Adrenal gland (tissue), 9 donors: ENCODE measurements at regions not wholly inside any gene's neighbourhood (a gene's known extent, or its start where the extent isn't known, plus 50 kb on each side); places are given as distances from the start of the nearest gene placed in this dataset.

ENCODE experiments used
- DNase-seq, 7 donors: peaks; one replicate each; pipeline ENCODE4 v3.0.0-alpha.2; 2019 to 2020
- H3K27ac ChIP-seq, 5 donors: fragments of 200-600 bp; sonication (generic) in 4 of 5; 1 replicate in 3 of 5; 2 replicates in 2 of 5; pipeline versions ENCODE4 v1.5.1 to v1.8.0; 2016 to 2020; ENCODE audit warnings: mild to moderate bottlenecking in 1 of 5
- H3K27me3 ChIP-seq: fragments of 200-600 bp; 2 replicates; pipeline ENCODE4 v1.8.0; 2021
- H3K36me3 ChIP-seq, 2 donors: fragments of 200-600 bp; replicated peaks in 1 of 2; 1 replicate in 1 of 2; 2 replicates in 1 of 2; pipeline versions ENCODE4 v1.5.1 to v1.8.0; 2018 to 2022
- H3K4me1 ChIP-seq, 2 donors: fragments of 200-600 bp; replicated peaks in 1 of 2; 1 replicate in 1 of 2; 2 replicates in 1 of 2; pipeline versions ENCODE4 v1.5.1 to v1.8.0; 2018 to 2021
- H3K4me3 ChIP-seq, 4 donors: fragments of 200-600 bp; sonication (generic) in 3 of 4; one replicate each; pipeline ENCODE4 v1.5.1; 2016 to 2018
- H3K9me3 ChIP-seq, 3 donors: fragments of 200-600 bp; sonication (generic) in 1 of 3; replicated peaks in 1 of 3; 1 replicate in 2 of 3; 2 replicates in 1 of 3; pipeline versions ENCODE4 v1.5.1 to v1.8.0; 2016 to 2021
- CTCF ChIP-seq, 6 experiments: fragments of 450-650 bp in 4 of 6; fragments of 200-600 bp in 2 of 6; sonication (generic) in 1 of 6; IDR thresholded peaks; 1 replicate in 5 of 6; 2 replicates in 1 of 6; pipeline versions ENCODE4 v1.5.1 to v1.8.0; 2016 to 2021; ENCODE audit warnings: antibody characterized with exemption in 6 of 6, mild to moderate bottlenecking in 2 of 6, moderate library complexity in 1 of 6
- POLR2A ChIP-seq, 2 donors: fragments of 450-650 bp; IDR thresholded peaks; one replicate each; pipeline ENCODE4 v1.6.1; 2017; ENCODE audit warnings: antibody characterized with exemption in 2 of 2, mild to moderate bottlenecking in 2 of 2, moderate library complexity in 1 of 2
- WGBS, 4 donors: extraction: QIAGEN DNeasy Blood & Tissue Kit in 2 of 4; methylation state at CpG; one replicate each; pipeline versions ENCODE4 v1.1.5 to v1.1.7; 2013 to 2017; 5-methylcytosine and 5-hydroxymethylcytosine counted together
- intact Hi-C, 2 donors: fragments of 100-400 bp; cut with DNase I; formaldehyde crosslinking; loops; one replicate each; pipeline versions ENCODE4 v1.14.1 to v1.15.0; 2022 to 2023
- donor health status: healthy with polysubstance abuse.
- donor health status: Bipolar disorder and iron deficiency.
- donor health status: DM: yes; HTN: yes; CAD: no.
- donor health status: DM: no; HTN: no; CAD: no.
- donor health status: DM: no; HTN: no; CAD: no.

GRCh38 chrX:530726-531610 lies 99.6 kb upstream of the SHOX start:
- Histone ChIP-seq H3K27ac (no peak overlapping the region), H3K27me3 (no peaks in the 10 kb centered on the region), H3K4me1 (no peaks in the 10 kb centered on the region), H3K36me3 (no peaks in the 10 kb centered on the region), H3K9me3 (no peaks in the 10 kb centered on the region), H3K4me3 (no peak overlapping the region)
- no peak for DNase-seq
- WGBS, 4 donors = 51 to 52% (median 51%) methylated on average over 19 of the region's 19 CpGs
- TF ChIP-seq POLR2A (IDR thresholded peaks at IDR 0.05) = no peak
- TF ChIP-seq CTCF (IDR thresholded peaks at IDR 0.05) = no peak
- intact Hi-C loops = no loop called here

- no peak for TF ChIP-seq CTCF (IDR thresholded peaks at IDR 0.05)
- no peak for TF ChIP-seq POLR2A (IDR thresholded peaks at IDR 0.05)
- H3K4me3 ChIP-seq = no peak overlapping the region
- H3K27me3 ChIP-seq = no peaks in the 10 kb centered on the region
- WGBS, 4 donors = 0 to 10% (median 7%) methylated on average over 2 to 6 of the region's 6 CpGs
- DNase-seq = no peak
- H3K4me1 ChIP-seq = no peaks in the 10 kb centered on the region
- intact Hi-C loops = no loop called here
- H3K9me3 ChIP-seq = no peaks in the 10 kb centered on the region
- no peaks in the 10 kb centered on the region for H3K36me3 ChIP-seq
- H3K27ac ChIP-seq = no peak overlapping the region
Observed at GRCh38 chrX:531611-531936, 99.0 kb upstream of the SHOX start.

GRCh38 chrX:534804-535203 lies 95.8 kb upstream of the SHOX start:
- Histone ChIP-seq H3K27me3 (no peaks in the 10 kb centered on the region), H3K4me3 (no peak overlapping the region), H3K27ac (no peak overlapping the region), H3K36me3 (no peaks in the 10 kb centered on the region), H3K9me3 (no peaks in the 10 kb centered on the region), H3K4me1 (no peaks in the 10 kb centered on the region)
- TF ChIP-seq CTCF (IDR thresholded peaks at IDR 0.05) = no peak
- TF ChIP-seq POLR2A (IDR thresholded peaks at IDR 0.05) = no peak
- intact Hi-C loops = no loop called here
- DNase-seq = no peak

DNA sequence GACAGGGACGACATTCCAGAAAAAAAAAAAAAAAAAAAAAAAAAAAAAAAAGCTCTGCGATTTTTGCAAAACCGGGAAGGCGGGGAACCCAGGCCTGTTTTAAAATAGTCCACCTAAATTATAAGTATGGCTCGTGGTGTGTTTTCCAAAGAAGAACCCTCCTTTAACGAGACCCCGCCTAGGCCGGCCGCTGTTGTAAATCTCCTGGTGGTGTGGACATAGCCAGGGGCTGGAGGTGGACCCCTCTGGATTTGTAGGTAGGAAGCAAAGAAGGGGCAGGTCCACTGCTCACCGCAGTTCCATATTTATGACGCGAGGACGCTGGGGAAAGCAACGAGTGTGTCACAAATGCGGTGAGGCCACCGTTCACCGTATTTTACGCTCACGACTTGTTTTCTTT lies 94.0 kb upstream of the SHOX start:
- WGBS, 4 donors = 78 to 88% (median 85%) methylated on average over 19 of the region's 19 CpGs
- no peak overlapping the region for H3K27ac ChIP-seq
- no peaks in the 10 kb centered on the region for H3K36me3 ChIP-seq
- no peaks in the 10 kb centered on the region for H3K4me1 ChIP-seq
- H3K9me3 ChIP-seq = no peaks in the 10 kb centered on the region
- intact Hi-C loops = no loop called here
- H3K27me3 ChIP-seq = no peaks in the 10 kb centered on the region
- TF ChIP-seq CTCF (IDR thresholded peaks at IDR 0.05) = no peak
- no peak for TF ChIP-seq POLR2A (IDR thresholded peaks at IDR 0.05)
- no peak overlapping the region for H3K4me3 ChIP-seq
- no peak for DNase-seq
